ENCODE measurements at regions not wholly inside any gene's neighbourhood (a gene's known extent, or its start where the extent isn't known, plus 50 kb on each side); places are given as distances from the start of the nearest gene placed in this dataset.

GRCh38 chrX:43514820-43515219 lies 141.3 kb upstream of the MAOA start:
- no peak for TF ChIP-seq POLR2AphosphoS5 (IDR thresholded peaks at IDR 0.05; ENCODE audit: borderline replicate concordance, low read depth, low read length)
- TF ChIP-seq EZH2 (IDR thresholded peaks at IDR 0.05): no peak
- TF ChIP-seq FOXP2 (optimal IDR thresholded peaks at IDR 0.05; ENCODE audit: control extremely low read depth, extremely low read length, insufficient read depth): no peak

Data from SK-N-MC (cell line).